ENCODE measurements at regions not wholly inside any gene's neighbourhood (a gene's known extent, or its start where the extent isn't known, plus 50 kb on each side); places are given as distances from the start of the nearest gene placed in this dataset.
"Not testable (repeated sequence)": the region's sequence is repeated elsewhere in the genome, so short reads cannot be mapped to it uniquely, and the experiment has no call there.

DNA sequence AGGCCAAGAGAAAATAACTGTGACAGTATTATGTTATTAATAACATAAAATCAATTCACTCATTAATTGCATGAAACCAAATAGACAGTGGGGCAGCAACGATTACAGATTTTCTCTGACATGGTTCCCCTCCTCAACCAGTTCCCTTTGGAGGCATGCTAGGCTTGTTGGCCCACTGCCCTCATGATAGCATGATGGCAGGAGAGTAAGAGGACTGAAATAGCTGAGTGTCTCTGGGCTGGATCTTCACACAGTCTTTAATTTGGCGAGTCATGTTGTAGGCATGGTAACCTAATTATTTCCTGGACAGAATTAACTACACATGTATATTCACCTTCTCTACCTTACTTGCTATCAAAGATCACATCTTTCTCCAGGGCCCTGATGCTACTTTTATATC is 266.2 kb upstream of the PELI2 start:
- Histone ChIP-seq H3K4me3 (ENCODE audit: low read depth, low read length, poor library complexity, severe bottlenecking) (no peak overlapping the region), H3K4me1 (ENCODE audit: insufficient read depth, low read length, poor library complexity, severe bottlenecking) (peaks cover 12% of the 10 kb centered on the region), H3K9me3 (ENCODE audit: low read depth, low read length, poor library complexity, severe bottlenecking) (no peaks in the 10 kb centered on the region), H3K36me3 (ENCODE audit: insufficient read depth, low read length, poor library complexity, severe bottlenecking) (no peaks in the 10 kb centered on the region), H3K27ac (ENCODE audit: low read depth, low read length, poor library complexity, severe bottlenecking) (no peak overlapping the region), H3K27me3 (replicated peaks; ENCODE audit: insufficient read depth, low read depth, low read length, poor library complexity) (no peaks in the 10 kb centered on the region)
- POLR2A ChIA-PET (ENCODE audit: low non-redundant PET) = no interaction called here
- CTCF ChIA-PET = no interaction called here
- no peak for TF ChIP-seq EZH2 (IDR thresholded peaks at IDR 0.05; ENCODE audit: borderline replicate concordance, low read depth, low read length, poor library complexity, severe bottlenecking)
- TF ChIP-seq, protein P1, sequence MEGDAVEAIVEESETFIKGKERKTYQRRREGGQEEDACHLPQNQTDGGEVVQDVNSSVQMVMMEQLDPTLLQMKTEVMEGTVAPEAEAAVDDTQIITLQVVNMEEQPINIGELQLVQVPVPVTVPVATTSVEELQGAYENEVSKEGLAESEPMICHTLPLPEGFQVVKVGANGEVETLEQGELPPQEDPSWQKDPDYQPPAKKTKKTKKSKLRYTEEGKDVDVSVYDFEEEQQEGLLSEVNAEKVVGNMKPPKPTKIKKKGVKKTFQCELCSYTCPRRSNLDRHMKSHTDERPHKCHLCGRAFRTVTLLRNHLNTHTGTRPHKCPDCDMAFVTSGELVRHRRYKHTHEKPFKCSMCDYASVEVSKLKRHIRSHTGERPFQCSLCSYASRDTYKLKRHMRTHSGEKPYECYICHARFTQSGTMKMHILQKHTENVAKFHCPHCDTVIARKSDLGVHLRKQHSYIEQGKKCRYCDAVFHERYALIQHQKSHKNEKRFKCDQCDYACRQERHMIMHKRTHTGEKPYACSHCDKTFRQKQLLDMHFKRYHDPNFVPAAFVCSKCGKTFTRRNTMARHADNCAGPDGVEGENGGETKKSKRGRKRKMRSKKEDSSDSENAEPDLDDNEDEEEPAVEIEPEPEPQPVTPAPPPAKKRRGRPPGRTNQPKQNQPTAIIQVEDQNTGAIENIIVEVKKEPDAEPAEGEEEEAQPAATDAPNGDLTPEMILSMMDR (conservative IDR thresholded peaks at IDR 0.05; ENCODE audit: low read depth, low read length) = no peak
- intact Hi-C loops (cut with micrococcal nuclease; ENCODE audit: unreplicated experiment) = no loop called here
- peak; percentile 22 for DNase-seq (ENCODE audit: low spot score)
- no TSS peak for BruUV-seq (replicated peaks)

DNA sequence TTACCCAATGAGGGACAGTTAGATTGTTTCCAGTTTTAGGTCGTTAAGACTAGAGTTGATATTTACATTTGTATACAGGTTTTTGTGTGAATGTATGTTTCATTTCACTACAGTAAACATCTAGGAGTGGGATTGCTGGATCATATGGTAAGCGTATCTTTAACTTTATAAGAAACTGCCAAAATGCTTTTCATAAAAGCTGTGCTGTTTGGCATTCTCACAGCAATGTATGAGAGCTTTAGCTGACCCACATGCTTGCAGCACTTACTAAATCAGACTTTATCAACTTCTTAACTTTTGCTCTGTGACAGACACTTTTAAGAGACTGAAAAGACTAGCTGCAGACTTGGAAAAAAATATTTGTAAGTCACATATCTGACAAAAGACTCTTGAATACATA is 262.5 kb upstream of the PELI2 start:
- Histone ChIP-seq H3K4me1 (ENCODE audit: insufficient read depth, low read length, poor library complexity, severe bottlenecking) (peaks cover 10% of the 10 kb centered on the region), H3K27me3 (replicated peaks; ENCODE audit: insufficient read depth, low read depth, low read length, poor library complexity) (no peaks in the 10 kb centered on the region), H3K9me3 (ENCODE audit: low read depth, low read length, poor library complexity, severe bottlenecking) (peaks cover 3% of the 10 kb centered on the region), H3K4me3 (ENCODE audit: low read depth, low read length, poor library complexity, severe bottlenecking) (no peak overlapping the region), H3K27ac (ENCODE audit: low read depth, low read length, poor library complexity, severe bottlenecking) (no peak overlapping the region), H3K36me3 (ENCODE audit: insufficient read depth, low read length, poor library complexity, severe bottlenecking) (no peaks in the 10 kb centered on the region)
- intact Hi-C loops (cut with micrococcal nuclease; ENCODE audit: unreplicated experiment) = no loop called here
- ChIA-PET POLR2A (ENCODE audit: low non-redundant PET) (no interaction called here), CTCF (no interaction called here)
- DNase-seq (ENCODE audit: low spot score) = no peak
- TF ChIP-seq, protein P1 (conservative IDR thresholded peaks at IDR 0.05; ENCODE audit: low read depth, low read length) = no peak
- no peak for TF ChIP-seq EZH2 (IDR thresholded peaks at IDR 0.05; ENCODE audit: borderline replicate concordance, low read depth, low read length, poor library complexity, severe bottlenecking)
- no TSS peak for BruUV-seq (replicated peaks)

DNA sequence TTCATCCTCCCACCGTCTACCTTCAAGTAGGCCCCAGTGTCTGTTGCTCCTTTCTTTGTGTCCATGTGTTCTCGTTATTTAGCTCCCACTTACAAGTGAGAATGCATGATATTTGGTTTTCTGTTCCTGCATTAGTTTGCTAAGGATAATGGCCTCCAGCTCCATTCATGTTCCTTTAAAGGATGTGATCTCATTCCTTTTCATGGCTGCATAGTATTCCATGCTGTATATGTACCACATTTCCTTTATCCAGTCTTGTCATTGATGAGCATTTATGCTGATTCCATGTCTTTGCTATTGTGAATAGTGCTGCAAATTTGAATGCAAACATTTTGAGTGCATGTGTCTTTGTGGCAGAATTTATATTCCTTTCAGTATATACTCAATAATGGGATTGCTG is 259.6 kb upstream of the PELI2 start:
- Histone ChIP-seq H3K27me3 (replicated peaks; ENCODE audit: insufficient read depth, low read depth, low read length, poor library complexity) (no peaks in the 10 kb centered on the region), H3K9me3 (ENCODE audit: low read depth, low read length, poor library complexity, severe bottlenecking) (peaks cover 3% of the 10 kb centered on the region), H3K36me3 (ENCODE audit: insufficient read depth, low read length, poor library complexity, severe bottlenecking) (no peaks in the 10 kb centered on the region), H3K4me1 (ENCODE audit: insufficient read depth, low read length, poor library complexity, severe bottlenecking) (no peaks in the 10 kb centered on the region), H3K27ac (ENCODE audit: low read depth, low read length, poor library complexity, severe bottlenecking) (no peak overlapping the region), H3K4me3 (ENCODE audit: low read depth, low read length, poor library complexity, severe bottlenecking) (no peak overlapping the region)
- TF ChIP-seq, protein P1 (conservative IDR thresholded peaks at IDR 0.05; ENCODE audit: low read depth, low read length) = no peak
- no peak for TF ChIP-seq EZH2 (IDR thresholded peaks at IDR 0.05; ENCODE audit: borderline replicate concordance, low read depth, low read length, poor library complexity, severe bottlenecking)
- ChIA-PET CTCF (no interaction called here), POLR2A (ENCODE audit: low non-redundant PET) (no interaction called here)
- no peak for DNase-seq (ENCODE audit: low spot score)
- BruUV-seq (replicated peaks) = no TSS peak
- intact Hi-C loops (cut with micrococcal nuclease; ENCODE audit: unreplicated experiment) = no loop called here

DNA sequence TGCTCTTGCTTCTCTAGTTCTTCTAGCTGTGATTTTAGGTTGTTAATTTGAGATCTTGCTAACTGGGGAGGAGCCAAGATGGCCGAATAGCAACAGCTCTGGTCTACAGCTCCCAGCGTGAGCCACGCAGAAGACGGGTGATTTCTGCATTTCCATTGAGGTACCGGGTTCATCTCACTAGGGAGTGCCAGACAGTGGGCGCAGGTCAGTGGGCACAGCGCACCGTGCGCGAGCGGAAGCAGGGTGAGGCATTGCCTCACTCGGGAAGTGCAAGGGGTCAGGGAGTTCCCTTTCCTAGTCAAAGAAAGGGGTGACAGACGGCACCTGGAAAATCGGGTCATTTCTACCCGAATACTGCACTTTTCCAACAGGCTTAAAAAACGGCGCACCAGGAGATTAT is 256.6 kb upstream of the PELI2 start:
- DNase-seq (ENCODE audit: low spot score); intact Hi-C loops (cut with micrococcal nuclease; ENCODE audit: unreplicated experiment); H3K27ac ChIP-seq (ENCODE audit: low read depth, low read length, poor library complexity, severe bottlenecking); H3K9me3 ChIP-seq (ENCODE audit: low read depth, low read length, poor library complexity, severe bottlenecking); H3K4me1 ChIP-seq (ENCODE audit: insufficient read depth, low read length, poor library complexity, severe bottlenecking); H3K4me3 ChIP-seq (ENCODE audit: low read depth, low read length, poor library complexity, severe bottlenecking); H3K27me3 ChIP-seq (replicated peaks; ENCODE audit: insufficient read depth, low read depth, low read length, poor library complexity); BruUV-seq (replicated peaks); H3K36me3 ChIP-seq (ENCODE audit: insufficient read depth, low read length, poor library complexity, severe bottlenecking); CTCF ChIA-PET; POLR2A ChIA-PET (ENCODE audit: low non-redundant PET): not testable (repeated sequence)
